Left kidney (tissue), 1 donor: ENCODE measurements at regions not wholly inside any gene's neighbourhood (a gene's known extent, or its start where the extent isn't known, plus 50 kb on each side); places are given as distances from the start of the nearest gene placed in this dataset.
A peak's percentile ranks its signal among the peaks of the same experiment; 100 is the strongest.
"Not testable (repeated sequence)": the region's sequence is repeated elsewhere in the genome, so short reads cannot be mapped to it uniquely, and the experiment has no call there.

Source experiments
- DNase-seq: peaks from one replicate; pipeline ENCODE4 v3.0.0-alpha.2; 2013

GRCh38 chr16:59400830-59401229, 666.7 kb upstream of the GOT2 start:
- DNase-seq = no peak

DNA sequence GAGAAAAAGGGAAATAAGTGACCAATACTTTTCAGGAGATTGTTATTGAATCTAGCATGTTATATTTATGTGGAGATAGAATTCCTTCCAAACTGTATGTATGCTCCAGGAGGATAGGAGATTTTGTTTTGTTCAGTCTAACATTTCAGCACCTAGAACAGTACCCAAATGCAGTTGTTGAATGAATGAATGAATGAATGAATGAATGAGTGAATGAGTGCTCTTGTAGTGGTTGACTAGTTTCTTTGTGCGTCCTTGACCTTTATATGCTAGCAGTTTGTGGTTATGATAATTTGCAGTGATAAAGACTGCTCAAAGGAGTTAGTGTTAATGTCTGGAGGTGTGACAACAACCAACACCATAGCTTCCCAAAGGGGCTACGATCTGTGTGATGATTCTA, 663.5 kb upstream of the GOT2 start:
- no peak for DNase-seq

DNA sequence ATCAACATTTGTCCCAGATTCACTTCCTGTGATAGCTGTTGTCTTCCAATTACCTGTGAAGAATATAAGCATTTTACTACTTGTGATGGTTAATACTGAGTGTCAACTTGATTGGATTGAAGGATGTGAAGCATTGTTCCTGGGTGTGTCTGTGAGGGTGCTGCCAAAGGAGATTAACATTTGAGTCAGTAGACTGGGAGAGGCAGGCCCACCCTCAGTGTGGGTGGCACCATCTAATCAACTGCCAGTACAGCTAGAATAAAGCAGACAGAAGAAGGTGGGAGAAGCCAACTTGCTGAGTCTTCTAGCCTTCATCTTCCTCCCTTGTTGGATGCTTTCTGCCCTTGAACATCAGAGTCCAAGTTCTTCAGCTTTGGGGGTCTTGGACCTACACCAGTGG, 660.4 kb upstream of the GOT2 start:
- no peak for DNase-seq

GRCh38 chr16:59392911-59393310, 658.8 kb upstream of the GOT2 start:
- DNase-seq = no peak

DNA sequence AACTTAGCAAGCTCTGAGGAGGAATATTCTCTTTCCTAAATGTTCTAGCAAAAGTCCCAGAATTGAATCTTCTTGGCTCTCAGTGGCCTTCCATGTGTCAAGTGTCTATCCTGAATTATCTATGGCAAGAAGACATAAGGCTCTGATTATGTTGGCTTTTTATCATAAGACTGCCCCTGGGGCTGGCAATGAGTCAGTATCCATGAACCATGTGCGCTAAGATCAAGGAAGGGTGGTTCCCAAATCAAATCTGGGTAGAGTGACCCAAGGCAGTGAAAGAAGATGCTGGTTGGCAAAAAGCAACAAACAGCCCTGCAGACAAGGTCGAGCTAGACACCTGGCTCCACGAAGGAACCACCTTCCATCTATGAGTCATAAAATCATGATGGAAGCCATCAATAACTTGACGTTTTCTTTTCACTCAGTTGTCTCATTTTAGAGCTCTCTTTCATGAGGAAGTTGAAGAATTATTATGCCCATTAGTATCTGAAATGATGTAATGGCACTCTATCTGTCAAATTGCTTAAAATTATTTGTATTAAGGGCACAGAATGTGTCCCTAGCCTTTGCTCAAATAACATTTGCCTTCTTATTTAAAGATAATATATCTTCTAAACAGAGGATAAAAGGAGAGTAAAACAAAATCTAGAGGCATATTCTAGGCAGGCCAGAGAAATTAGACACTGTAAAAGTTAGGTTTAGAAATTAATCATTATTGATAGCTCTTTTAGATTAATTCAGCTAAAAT, 657.7 kb upstream of the GOT2 start:
- no peak for DNase-seq

DNA sequence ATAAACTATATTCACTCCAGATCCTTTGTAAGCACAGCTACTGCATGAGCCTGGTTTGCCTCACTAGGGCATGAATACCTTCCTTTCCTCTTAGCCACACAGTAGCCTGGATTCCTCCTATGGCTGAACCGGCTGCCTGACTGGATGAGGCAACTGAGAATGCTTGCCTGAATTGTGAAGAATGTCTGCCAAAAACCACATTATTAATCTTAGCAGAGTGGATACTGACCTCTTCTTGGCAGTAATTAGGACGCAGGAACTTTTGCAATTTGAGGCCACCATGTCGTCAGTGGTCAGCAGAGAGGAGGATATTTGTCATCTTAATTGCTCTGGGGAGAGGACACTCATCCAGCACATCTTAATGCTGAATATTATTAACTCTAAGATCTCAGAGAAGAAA, 651.8 kb upstream of the GOT2 start:
- peak; percentile 46 for DNase-seq

GRCh38 chr16:59385491-59385890, 651.4 kb upstream of the GOT2 start:
- peak; percentile 17 for DNase-seq

- no peak for DNase-seq
Observed at GRCh38 chr16:59373632-59374031, 639.5 kb upstream of the GOT2 start.

DNA sequence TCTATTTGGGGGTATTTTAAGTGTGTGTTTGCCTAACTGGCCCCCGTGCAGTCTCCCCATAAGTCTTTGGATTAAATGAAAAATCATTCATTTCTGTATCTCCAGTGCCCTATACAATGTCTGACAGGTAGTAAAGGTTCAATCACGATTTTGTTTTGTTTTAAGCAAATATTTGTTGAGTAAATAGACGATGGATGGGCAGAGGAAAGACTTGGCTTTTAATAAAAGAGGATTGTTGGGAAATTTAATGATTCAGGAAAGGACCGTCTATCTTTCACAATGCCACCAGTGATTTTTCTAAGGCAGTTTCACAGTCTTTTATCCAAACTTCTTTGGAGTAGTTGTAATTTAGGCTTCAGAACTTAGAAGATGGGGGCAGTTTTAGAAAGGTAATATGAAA, 636.6 kb upstream of the GOT2 start:
- DNase-seq = no peak

DNA sequence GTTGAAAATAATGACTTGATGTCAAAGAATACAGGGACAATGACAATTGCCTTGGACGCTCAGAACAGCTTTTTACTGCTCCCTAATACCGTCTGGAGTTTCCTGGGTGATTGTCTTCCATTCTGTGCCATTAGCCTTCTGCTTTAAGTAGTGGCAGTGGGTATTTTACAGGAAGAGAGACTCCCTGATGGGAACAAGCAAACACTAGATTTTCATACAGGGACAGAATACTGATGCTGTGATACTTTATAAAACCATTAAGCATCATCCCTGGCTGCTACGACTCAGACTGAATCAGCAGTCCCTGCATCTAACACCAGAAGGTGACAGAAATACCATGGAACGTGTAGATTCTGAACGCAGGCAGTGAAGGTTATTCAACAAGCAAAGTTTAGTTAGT, 635.4 kb upstream of the GOT2 start:
- no peak for DNase-seq

DNA sequence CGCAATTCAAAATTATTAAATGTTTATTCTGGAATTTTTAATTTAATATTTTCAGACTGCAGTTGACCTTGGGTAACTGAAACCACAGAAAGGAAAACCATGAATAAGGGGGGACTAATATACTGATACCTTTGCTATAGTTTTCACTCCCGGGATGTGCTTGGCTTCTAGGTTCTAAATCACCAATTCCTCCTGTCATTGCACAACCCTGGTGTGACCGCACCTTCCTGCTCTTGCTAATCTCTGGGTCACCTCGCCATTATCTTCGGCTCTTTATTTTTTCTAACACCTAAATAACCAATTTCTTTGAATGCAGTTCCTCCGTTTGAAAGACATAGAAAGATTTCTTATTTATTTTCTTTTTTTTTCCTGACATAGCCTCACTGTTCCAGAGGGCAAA, 634.5 kb upstream of the GOT2 start:
- DNase-seq = no peak

- no peak for DNase-seq
Observed at GRCh38 chr16:59356709-59357108, 622.6 kb upstream of the GOT2 start.

DNA sequence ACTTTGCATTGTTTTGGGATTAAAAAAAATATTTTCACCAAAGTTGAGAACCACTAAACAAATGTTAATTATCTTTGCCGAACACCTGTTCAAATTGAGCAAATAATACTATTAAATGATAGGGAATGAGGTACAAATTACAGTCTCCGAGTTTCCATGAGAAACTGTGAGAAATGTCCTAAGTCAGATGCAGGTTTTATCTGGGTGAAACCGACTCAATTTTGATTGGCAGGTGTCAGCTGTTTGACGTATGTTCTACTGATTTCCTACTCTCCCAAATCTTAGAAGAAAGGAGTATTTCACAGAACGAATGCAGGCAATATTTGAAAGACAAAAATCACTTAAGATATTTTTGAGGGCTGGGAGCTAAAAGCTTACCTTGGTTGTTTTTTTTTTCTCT, 622.0 kb upstream of the GOT2 start:
- no peak for DNase-seq

GRCh38 chr16:59355704-59356103, 621.6 kb upstream of the GOT2 start:
- DNase-seq = no peak

GRCh38 chr16:59351305-59351903, 617.3 kb upstream of the GOT2 start:
- DNase-seq = no peak

- DNase-seq = no peak
Observed at GRCh38 chr16:59350670-59351069, 616.6 kb upstream of the GOT2 start.

GRCh38 chr16:59342669-59343068, 608.6 kb upstream of the GOT2 start:
- DNase-seq = no peak

- DNase-seq = no peak
Observed at GRCh38 chr16:59341368-59341767, 607.3 kb upstream of the GOT2 start.

- DNase-seq = no peak
Observed at GRCh38 chr16:59339871-59340270, 605.8 kb upstream of the GOT2 start.

DNA sequence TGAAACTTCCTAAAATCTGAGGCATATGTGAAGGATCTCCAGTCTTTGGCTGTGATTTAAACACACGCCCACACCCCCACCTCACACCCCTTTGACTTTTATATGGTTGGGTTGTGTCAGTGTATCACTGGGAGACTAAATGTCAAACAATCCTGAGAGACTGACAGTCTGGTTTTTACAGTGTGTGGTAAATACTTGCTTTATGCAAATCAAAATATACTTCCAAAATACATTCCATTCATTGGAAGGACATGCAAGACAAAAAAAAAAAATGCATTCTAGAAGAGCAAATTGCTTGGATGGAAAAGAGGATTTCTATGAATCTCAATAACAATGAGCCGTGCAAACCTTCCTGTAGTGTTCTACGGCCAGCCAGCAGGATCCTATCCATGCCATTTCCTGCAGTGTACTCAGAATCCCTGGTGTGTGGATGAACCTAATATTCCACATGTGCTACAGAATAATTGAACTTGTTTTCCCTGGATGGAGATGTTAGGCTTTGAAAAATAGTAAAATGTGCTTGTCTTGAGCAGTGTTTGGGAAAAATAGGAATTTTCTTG, 602.1 kb upstream of the GOT2 start:
- no peak for DNase-seq

DNA sequence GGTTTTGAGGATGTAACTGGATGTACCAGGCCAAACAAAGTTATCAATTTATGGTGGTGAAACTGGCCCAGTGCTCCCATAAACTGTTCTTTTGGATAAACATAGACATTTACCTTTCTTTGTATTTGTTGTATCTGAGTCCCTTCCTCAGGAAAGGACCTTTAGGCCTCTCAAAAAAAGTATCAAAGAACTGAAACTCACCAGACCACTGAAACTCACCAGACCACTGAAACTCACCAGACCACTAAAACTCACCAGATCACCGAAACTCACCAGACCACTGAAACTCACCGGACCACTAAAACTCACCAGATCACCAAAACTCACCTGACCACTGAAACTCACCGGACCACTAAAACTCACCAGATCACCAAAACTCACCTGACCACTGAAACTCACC, 597.6 kb upstream of the GOT2 start:
- DNase-seq = not testable (repeated sequence)

GRCh38 chr16:59330019-59330670, 596.0 kb upstream of the GOT2 start:
- DNase-seq = no peak

GRCh38 chr16:59328961-59329360, 594.8 kb upstream of the GOT2 start:
- no peak for DNase-seq
